DND-41 (cell line): ENCODE measurements at regions not wholly inside any gene's neighbourhood (a gene's known extent, or its start where the extent isn't known, plus 50 kb on each side); places are given as distances from the start of the nearest gene placed in this dataset.

Source experiments
- ATAC-seq: fragments of 200-7000 bp; cut with Tn5 transposase; 3 replicates; pipeline ENCODE4 v1.9.1; 2021; ENCODE audit warnings: low read depth; ENCODE audit not compliant: insufficient read depth
- DNase-seq: peaks from one replicate; pipeline ENCODE4 v3.0.0-alpha.2; 2020
- H2AFZ ChIP-seq: 2 replicates; pipeline ENCODE4 v1.6.0; 2012; ENCODE audit warnings: low read depth, low read length
- H3K27ac ChIP-seq: 2 replicates; pipeline ENCODE4 v1.5.1; 2012; ENCODE audit warnings: low read length, inconsistent platforms
- H3K27me3 ChIP-seq: fragments of 200-600 bp; sonication (generic); 2 replicates; pipeline ENCODE4 v1.6.0; 2012; ENCODE audit warnings: low read length, mild to moderate bottlenecking, inconsistent platforms; ENCODE audit not compliant: insufficient read depth, poor library complexity
- H3K36me3 ChIP-seq: 2 replicates; pipeline ENCODE4 v1.5.1; 2012; ENCODE audit warnings: low read length, inconsistent platforms; ENCODE audit not compliant: insufficient read depth
- H3K4me1 ChIP-seq: 2 replicates; pipeline ENCODE4 v1.5.1; 2012; ENCODE audit warnings: mild to moderate bottlenecking, low read length; ENCODE audit not compliant: insufficient read depth
- H3K4me2 ChIP-seq: 2 replicates; pipeline ENCODE4 v1.6.0; 2012; ENCODE audit warnings: mild to moderate bottlenecking, moderate library complexity, low read length, inconsistent platforms; ENCODE audit not compliant: insufficient read depth
- H3K4me3 ChIP-seq, 2 experiments: fragments of 200-600 bp in 1 of 2; shearing (Covaris generic) in 1 of 2; 2 replicates each; pipeline ENCODE4 v1.5.1; 2012 to 2016; ENCODE audit warnings: inconsistent platforms in 2 of 2, low read length in 2 of 2, mild to moderate bottlenecking in 2 of 2, low read depth in 1 of 2, moderate library complexity in 1 of 2
- H3K79me2 ChIP-seq: 2 replicates; pipeline ENCODE4 v1.6.0; 2012; ENCODE audit warnings: low read length, inconsistent platforms; ENCODE audit not compliant: insufficient read depth
- H3K9ac ChIP-seq: 2 replicates; pipeline ENCODE4 v1.6.0; 2012; ENCODE audit warnings: low read depth, mild to moderate bottlenecking, inconsistent platforms, low read length, moderate library complexity
- H3K9me3 ChIP-seq: 2 replicates; pipeline ENCODE4 v1.5.1; 2012; ENCODE audit warnings: low read length, moderate library complexity, mild to moderate bottlenecking, inconsistent platforms; ENCODE audit not compliant: insufficient read depth, severe bottlenecking
- H4K20me1 ChIP-seq: 2 replicates; pipeline ENCODE4 v1.6.0; 2012; ENCODE audit warnings: low read length; ENCODE audit not compliant: insufficient read depth
- EZH2 ChIP-seq: IDR thresholded peaks from 3 replicates; pipeline ENCODE4 v1.6.1; 2012; ENCODE audit warnings: borderline replicate concordance, low read depth, mild to moderate bottlenecking, moderate library complexity, low read length, inconsistent platforms; ENCODE audit not compliant: severe bottlenecking
- TF ChIP-seq, protein P1 (sequence below): IDR thresholded peaks from 2 replicates; pipeline ENCODE4 v1.5.1; 2012; ENCODE audit warnings: borderline replicate concordance, low read length, moderate library complexity, mild to moderate bottlenecking; ENCODE audit not compliant: poor library complexity, severe bottlenecking; ENCODE audit errors: extremely low read depth

DNA sequence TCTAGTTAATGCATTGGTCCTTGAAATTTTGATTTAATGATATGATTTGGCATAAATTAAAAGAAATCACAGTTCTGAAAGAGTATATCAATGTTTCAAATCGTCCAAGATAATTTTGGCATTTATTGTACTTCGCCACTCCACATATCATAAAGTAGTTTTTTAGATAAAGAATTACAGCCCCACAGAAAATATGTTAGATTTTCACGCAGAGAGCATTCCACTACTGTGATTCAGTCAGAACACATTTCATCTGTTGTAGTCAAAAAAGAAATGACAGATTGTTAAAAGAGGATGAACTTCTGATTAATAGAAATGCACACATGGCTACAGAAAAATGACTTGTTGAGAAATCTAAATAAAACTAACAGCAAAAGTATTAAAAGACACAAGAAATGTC is 1063.5 kb upstream of the LRRN3 start:
- Histone ChIP-seq H3K79me2 (no peaks in the 10 kb centered on the region), H3K4me3 (no peak overlapping the region), H4K20me1 (no peaks in the 10 kb centered on the region), H3K36me3 (no peaks in the 10 kb centered on the region), H3K9me3 (no peaks in the 10 kb centered on the region), H3K27ac (no peak overlapping the region), H3K27me3 (no peaks in the 10 kb centered on the region), H3K4me2 (no peak overlapping the region), H2AFZ (no peak overlapping the region), H3K9ac (no peak overlapping the region), H3K4me1 (peaks cover 6% of the 10 kb centered on the region)
- no peak for DNase-seq
- TF ChIP-seq, protein P1, sequence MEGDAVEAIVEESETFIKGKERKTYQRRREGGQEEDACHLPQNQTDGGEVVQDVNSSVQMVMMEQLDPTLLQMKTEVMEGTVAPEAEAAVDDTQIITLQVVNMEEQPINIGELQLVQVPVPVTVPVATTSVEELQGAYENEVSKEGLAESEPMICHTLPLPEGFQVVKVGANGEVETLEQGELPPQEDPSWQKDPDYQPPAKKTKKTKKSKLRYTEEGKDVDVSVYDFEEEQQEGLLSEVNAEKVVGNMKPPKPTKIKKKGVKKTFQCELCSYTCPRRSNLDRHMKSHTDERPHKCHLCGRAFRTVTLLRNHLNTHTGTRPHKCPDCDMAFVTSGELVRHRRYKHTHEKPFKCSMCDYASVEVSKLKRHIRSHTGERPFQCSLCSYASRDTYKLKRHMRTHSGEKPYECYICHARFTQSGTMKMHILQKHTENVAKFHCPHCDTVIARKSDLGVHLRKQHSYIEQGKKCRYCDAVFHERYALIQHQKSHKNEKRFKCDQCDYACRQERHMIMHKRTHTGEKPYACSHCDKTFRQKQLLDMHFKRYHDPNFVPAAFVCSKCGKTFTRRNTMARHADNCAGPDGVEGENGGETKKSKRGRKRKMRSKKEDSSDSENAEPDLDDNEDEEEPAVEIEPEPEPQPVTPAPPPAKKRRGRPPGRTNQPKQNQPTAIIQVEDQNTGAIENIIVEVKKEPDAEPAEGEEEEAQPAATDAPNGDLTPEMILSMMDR: no peak
- TF ChIP-seq EZH2: no peak
- ATAC-seq: no peak

DNA sequence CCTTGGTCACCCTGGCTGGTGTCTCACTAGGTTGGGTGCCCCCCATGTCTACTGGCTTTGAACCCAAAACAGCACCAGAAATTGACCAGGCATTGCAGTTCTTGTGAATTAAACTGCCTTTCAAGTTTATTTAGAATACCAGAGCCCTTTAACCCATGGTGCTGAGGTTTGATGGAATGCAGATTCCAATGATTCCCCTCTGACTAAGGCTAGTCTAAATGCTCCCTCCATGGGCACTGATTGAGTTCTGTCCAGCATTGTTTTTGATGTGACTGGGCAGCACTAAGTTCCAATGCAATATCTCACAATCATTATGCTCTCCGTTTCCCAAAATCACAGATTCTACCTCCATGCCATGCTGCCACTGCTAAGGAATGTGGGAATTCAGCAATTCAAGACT is 1047.4 kb upstream of the LRRN3 start:
- TF ChIP-seq, protein P1: no peak
- TF ChIP-seq EZH2: no peak
- DNase-seq (no peak), ATAC-seq (no peak)
- no peak overlapping the region for H2AFZ ChIP-seq
- no peak overlapping the region for H3K27ac ChIP-seq
- no peak overlapping the region for H3K4me2 ChIP-seq
- H3K79me2 ChIP-seq: no peaks in the 10 kb centered on the region
- no peaks in the 10 kb centered on the region for H3K36me3 ChIP-seq
- H3K27me3 ChIP-seq: no peaks in the 10 kb centered on the region
- H3K9me3 ChIP-seq: no peaks in the 10 kb centered on the region
- no peaks in the 10 kb centered on the region for H4K20me1 ChIP-seq
- H3K9ac ChIP-seq: no peak overlapping the region
- H3K4me1 ChIP-seq: no peaks in the 10 kb centered on the region
- H3K4me3 ChIP-seq: no peak overlapping the region

DNA sequence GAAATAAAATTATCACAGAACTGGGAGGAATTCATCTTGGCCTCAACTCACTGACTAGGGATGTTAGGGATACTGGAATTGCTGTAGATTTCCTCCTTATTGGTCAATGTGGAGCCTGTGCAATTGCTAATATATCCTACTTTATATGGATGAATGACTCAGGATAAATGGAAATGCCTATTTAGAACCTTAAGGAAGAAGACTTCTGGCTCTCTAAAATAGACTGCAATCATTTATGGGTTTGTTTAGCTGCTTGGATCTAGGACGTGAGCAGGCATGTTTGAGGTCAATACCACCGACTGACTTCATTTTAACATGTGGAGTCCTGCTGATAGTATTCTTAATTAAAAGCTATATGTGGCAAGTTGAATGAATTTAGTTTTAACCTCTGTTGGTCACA is 1040.1 kb upstream of the LRRN3 start:
- H3K9ac ChIP-seq: no peak overlapping the region
- no peaks in the 10 kb centered on the region for H3K79me2 ChIP-seq
- H3K27me3 ChIP-seq: no peaks in the 10 kb centered on the region
- H2AFZ ChIP-seq: no peak overlapping the region
- H3K36me3 ChIP-seq: no peaks in the 10 kb centered on the region
- no peaks in the 10 kb centered on the region for H3K9me3 ChIP-seq
- H3K4me2 ChIP-seq: no peak overlapping the region
- DNase-seq (no peak), ATAC-seq (no peak)
- H3K27ac ChIP-seq: no peak overlapping the region
- no peak overlapping the region for H3K4me3 ChIP-seq
- TF ChIP-seq EZH2: no peak
- TF ChIP-seq, protein P1: no peak
- no peaks in the 10 kb centered on the region for H4K20me1 ChIP-seq
- no peaks in the 10 kb centered on the region for H3K4me1 ChIP-seq

DNA sequence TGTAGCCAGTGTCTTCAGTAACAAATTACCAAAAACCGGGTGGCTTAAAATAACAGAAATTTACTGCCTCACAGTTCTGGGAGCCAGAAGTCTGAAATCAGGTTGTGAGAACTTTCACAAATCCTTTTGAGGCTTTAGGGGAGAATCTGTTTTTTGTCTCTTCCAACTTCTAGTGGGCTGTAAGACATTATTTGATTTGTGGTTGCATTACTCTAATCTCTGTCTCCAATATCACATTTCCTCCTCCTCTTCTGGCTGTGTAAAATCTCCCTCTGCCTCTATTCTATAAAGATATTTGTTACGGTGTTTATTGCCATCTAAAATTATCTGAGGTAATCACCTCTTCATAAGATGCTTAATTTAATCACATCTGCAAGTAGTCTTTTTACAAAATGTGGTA is 1039.6 kb upstream of the LRRN3 start:
- DNase-seq (no peak), ATAC-seq (no peak)
- Histone ChIP-seq H3K27ac (no peak overlapping the region), H3K79me2 (no peaks in the 10 kb centered on the region), H3K4me2 (no peak overlapping the region), H3K36me3 (no peaks in the 10 kb centered on the region), H3K4me1 (no peaks in the 10 kb centered on the region), H3K9me3 (no peaks in the 10 kb centered on the region), H3K27me3 (no peaks in the 10 kb centered on the region), H4K20me1 (no peaks in the 10 kb centered on the region), H2AFZ (no peak overlapping the region), H3K4me3 (no peak overlapping the region), H3K9ac (no peak overlapping the region)
- no peak for TF ChIP-seq EZH2
- TF ChIP-seq, protein P1: no peak
